SK-N-SH (cell line): ENCODE measurements at regions not wholly inside any gene's neighbourhood (a gene's known extent, or its start where the extent isn't known, plus 50 kb on each side); places are given as distances from the start of the nearest gene placed in this dataset.

Experiments used
- CTCF ChIA-PET: fragments of 300-600, 350-600 bp; formaldehyde crosslinking; extraction: SDS; loops from one replicate; lab custom pipeline; 2021; lab: Yijun Ruan, JAX
- POLR2A ChIA-PET: fragments of 350-600 bp; sonication (Branson Sonifier 250); formaldehyde crosslinking; extraction: SDS; loops from one replicate; lab custom pipeline; 2020; ENCODE audit warnings: antibody characterized with exemption, inconsistent platforms; lab: Yijun Ruan, JAX
- DNase-seq: peaks from one replicate; pipeline ENCODE4 v3.0.0; 2012
- H2AFZ ChIP-seq: fragments of 200-600 bp; sonication (generic); 2 replicates; pipeline ENCODE4 v1.8.1; 2016; ENCODE audit warnings: antibody characterized with exemption, mild to moderate bottlenecking, low read depth
- H3F3A ChIP-seq: fragments of 200-600 bp; sonication (generic); replicated peaks from 2 replicates; pipeline ENCODE3; 2016; ENCODE audit warnings: antibody characterized with exemption, mild to moderate bottlenecking; ENCODE audit not compliant: insufficient read depth
- H3K27ac ChIP-seq, 2 experiments: fragments of 200-500 bp in 1 of 2; fragments of 200-600 bp in 1 of 2; sonication (Bioruptor generic) in 1 of 2; sonication (generic), shearing (Covaris generic) in 1 of 2; 2 replicates each; pipeline versions ENCODE4 v1.5.1 to v1.6.1; 2014 to 2016; ENCODE audit warnings: low read depth in 2 of 2, inconsistent platforms in 1 of 2, low read length in 1 of 2, mild to moderate bottlenecking in 1 of 2, mixed read lengths in 1 of 2
- H3K27me3 ChIP-seq: fragments of 200-600 bp; sonication (generic), shearing (Covaris generic); 2 replicates; pipeline ENCODE4 v1.6.1; 2016; ENCODE audit warnings: mixed run types; ENCODE audit not compliant: insufficient read depth
- H3K36me3 ChIP-seq, 2 experiments: fragments of 200-500 bp in 1 of 2; fragments of 200-600 bp in 1 of 2; sonication (Bioruptor generic) in 1 of 2; sonication (generic) in 1 of 2; replicated peaks in 1 of 2; 2 replicates each; pipeline versions ENCODE3 to v1.5.1; 2014 to 2016; ENCODE audit warnings: low read length in 1 of 2, mild to moderate bottlenecking in 1 of 2; ENCODE audit not compliant: insufficient read depth in 2 of 2, control insufficient read depth in 1 of 2
- H3K4me1 ChIP-seq, 2 experiments: fragments of 200-500 bp in 1 of 2; fragments of 200-600 bp in 1 of 2; sonication (Bioruptor generic) in 1 of 2; sonication (generic), shearing (Covaris generic) in 1 of 2; 2 replicates each; pipeline versions ENCODE4 v1.5.1 to v1.6.1; 2014 to 2016; ENCODE audit warnings: low read depth in 1 of 2, low read length in 1 of 2, mixed run types in 1 of 2; ENCODE audit not compliant: insufficient read depth in 2 of 2, control insufficient read depth in 1 of 2
- H3K4me2 ChIP-seq: fragments of 200-600 bp; sonication (generic), shearing (Covaris generic); 2 replicates; pipeline ENCODE4 v1.6.1; 2017; ENCODE audit warnings: mixed run types
- H3K4me3 ChIP-seq, 2 experiments: fragments of 200-500 bp in 1 of 2; fragments of 200-600 bp in 1 of 2; sonication (Bioruptor generic) in 1 of 2; sonication (generic), shearing (Covaris generic) in 1 of 2; 2 replicates each; pipeline versions ENCODE4 v1.5.1 to v1.8.1; 2014 to 2016; ENCODE audit warnings: low read depth in 2 of 2, inconsistent platforms in 1 of 2, low read length in 1 of 2, mild to moderate bottlenecking in 1 of 2, mixed read lengths in 1 of 2, moderate library complexity in 1 of 2
- H3K79me2 ChIP-seq: fragments of 200-600 bp; sonication (generic); 2 replicates; pipeline ENCODE4 v1.8.1; 2017; ENCODE audit warnings: mild to moderate bottlenecking; ENCODE audit not compliant: insufficient read depth
- H3K9ac ChIP-seq: fragments of 200-600 bp; sonication (generic); 2 replicates; pipeline ENCODE4 v1.6.1; 2017; ENCODE audit warnings: mixed run types
- H3K9me2 ChIP-seq: fragments of 200-600 bp; sonication (generic); 2 replicates; pipeline ENCODE4 v1.6.1; 2017; ENCODE audit warnings: mixed run types
- H3K9me3 ChIP-seq: fragments of 200-600 bp; sonication (generic); 2 replicates; pipeline ENCODE4 v1.6.1; 2017; ENCODE audit warnings: mixed run types, mild to moderate bottlenecking, moderate library complexity
- H4K20me1 ChIP-seq: fragments of 200-600 bp; sonication (generic); 2 replicates; pipeline ENCODE4 v1.6.1; 2017; ENCODE audit warnings: mild to moderate bottlenecking, mixed run types; ENCODE audit not compliant: insufficient read depth
- CHD2 ChIP-seq: fragments of 150-350 bp; IDR thresholded peaks from 2 replicates; pipeline ENCODE4 v1.6.1; 2018; ENCODE audit warnings: low read length; ENCODE audit not compliant: partially characterized antibody
- CTCF ChIP-seq: fragments of 200-600 bp; sonication (generic); IDR thresholded peaks from 2 replicates; pipeline ENCODE4 v1.6.1; 2017; ENCODE audit warnings: antibody characterized with exemption, mild to moderate bottlenecking, moderate library complexity
- ELF1 ChIP-seq: IDR thresholded peaks from 2 replicates; pipeline ENCODE4 v1.4.0; 2012
- FOSL2 ChIP-seq: IDR thresholded peaks from 2 replicates; pipeline ENCODE4 v1.4.0; 2012; ENCODE audit warnings: low read depth, mild to moderate bottlenecking, moderate library complexity, borderline replicate concordance
- FOXM1 ChIP-seq: IDR thresholded peaks from 2 replicates; pipeline ENCODE4 v1.4.0; 2012; ENCODE audit warnings: low read depth, mild to moderate bottlenecking
- PBX3 ChIP-seq: IDR thresholded peaks from 2 replicates; pipeline ENCODE4; 2012
- POLR2AphosphoS5 ChIP-seq: IDR thresholded peaks from 2 replicates; pipeline ENCODE4 v1.6.1; 2012; ENCODE audit warnings: low read depth, low read length
- RAD21 ChIP-seq: IDR thresholded peaks from 2 replicates; pipeline ENCODE4 v1.6.1; 2012; ENCODE audit warnings: mild to moderate bottlenecking, low read length
- RCOR1 ChIP-seq: fragments of 150-350 bp; IDR thresholded peaks from 2 replicates; pipeline ENCODE4 v1.6.1; 2017; ENCODE audit warnings: antibody characterized with exemption, low read length
- REST ChIP-seq: IDR thresholded peaks from 2 replicates; pipeline ENCODE4 v1.6.1; 2012; ENCODE audit warnings: mild to moderate bottlenecking, low read depth, low read length, moderate library complexity
- RFX5 ChIP-seq: IDR thresholded peaks from 2 replicates; pipeline ENCODE4 v1.6.1; 2012; ENCODE audit warnings: mild to moderate bottlenecking, improper control_type of control experiment, low read length
- TAF1 ChIP-seq: IDR thresholded peaks from 2 replicates; pipeline ENCODE4 v1.6.1; 2012; ENCODE audit warnings: low read depth, mild to moderate bottlenecking, low read length, moderate library complexity, borderline replicate concordance
- TCF12 ChIP-seq: IDR thresholded peaks from 2 replicates; pipeline ENCODE4 v1.4.0; 2012
- TEAD4 ChIP-seq: IDR thresholded peaks from 2 replicates; pipeline ENCODE4 v1.4.0; 2012; ENCODE audit warnings: mild to moderate bottlenecking, borderline replicate concordance; ENCODE audit not compliant: insufficient read depth
- USF1 ChIP-seq: IDR thresholded peaks from 2 replicates; pipeline ENCODE4 v1.4.0; 2012; ENCODE audit warnings: low read depth, borderline replicate concordance
- USF2 ChIP-seq: fragments of 150-350 bp; IDR thresholded peaks from 2 replicates; pipeline ENCODE4 v1.6.1; 2017; ENCODE audit warnings: antibody characterized with exemption, low read length, low read depth, borderline replicate concordance
- YY1 ChIP-seq: IDR thresholded peaks from 2 replicates; pipeline ENCODE4 v1.4.0; 2012; ENCODE audit warnings: low read depth, mild to moderate bottlenecking
- WGBS: methylation state at CpG from one replicate; pipeline ENCODE4 v1.1.6; 2017; ENCODE audit warnings: low lambda C conversion rate; 5-methylcytosine and 5-hydroxymethylcytosine counted together

GRCh38 chr1:191969290-191969689 lies 189.0 kb upstream of the RGS18 start:
- no peaks in the 10 kb centered on the region for H3K9me2 ChIP-seq
- no peaks in the 10 kb centered on the region for H3K79me2 ChIP-seq
- no peak overlapping the region for H2AFZ ChIP-seq
- WGBS: 5% methylated on average over 5 of the region's 5 CpGs
- H3K27me3 ChIP-seq: no peaks in the 10 kb centered on the region
- POLR2A ChIA-PET: no interaction called here
- no peaks in the 10 kb centered on the region for H3K36me3 ChIP-seq
- no peak overlapping the region for H3K9ac ChIP-seq
- H3K4me1 ChIP-seq: peaks cover 0 to 1% of the 10 kb centered on the region in 2 experiments; a peak in 1 of 4 replicates
- TF ChIP-seq CTCF (no peak), YY1 (no peak), TCF12 (no peak), FOSL2 (no peak), USF2 (no peak), RCOR1 (no peak), RAD21 (no peak), CHD2 (no peak), RFX5 (no peak), TAF1 (no peak), REST (no peak), USF1 (no peak), POLR2AphosphoS5 (no peak), PBX3 (no peak), TEAD4 (no peak), ELF1 (no peak), FOXM1 (no peak)
- no peaks in the 10 kb centered on the region for H4K20me1 ChIP-seq
- no peaks in the 10 kb centered on the region for H3K9me3 ChIP-seq
- no peak overlapping the region for H3K4me3 ChIP-seq
- H3K4me2 ChIP-seq: no peak overlapping the region
- DNase-seq: no peak
- H3F3A ChIP-seq: no peaks in the 10 kb centered on the region
- H3K27ac ChIP-seq: no peak overlapping the region
- CTCF ChIA-PET: no interaction called here
